ENCODE measurements at regions not wholly inside any gene's neighbourhood (a gene's known extent, or its start where the extent isn't known, plus 50 kb on each side); places are given as distances from the start of the nearest gene placed in this dataset.

GRCh38 chr10:8575620-8576019 is 521.1 kb downstream of the GATA3 start:
- no peak for DNase-seq (ENCODE audit: low read depth in 2 of 2)
- no peak for TF ChIP-seq CTCF (IDR thresholded peaks at IDR 0.05; ENCODE audit: low read depth, low read length)
- H3K4me3 ChIP-seq (replicated peaks in 1 of 2; ENCODE audit: low read depth in 2 of 2, low read length in 2 of 2) = no peak overlapping the region

GRCh38 chr10:8576281-8576680 is 521.8 kb downstream of the GATA3 start:
- no peak for TF ChIP-seq CTCF (IDR thresholded peaks at IDR 0.05; ENCODE audit: low read depth, low read length)
- no peak overlapping the region for H3K4me3 ChIP-seq (replicated peaks in 1 of 2; ENCODE audit: low read depth in 2 of 2, low read length in 2 of 2)
- no peak for DNase-seq (ENCODE audit: low read depth in 2 of 2)

GRCh38 chr10:8576911-8577310 is 522.4 kb downstream of the GATA3 start:
- TF ChIP-seq CTCF (IDR thresholded peaks at IDR 0.05; ENCODE audit: low read depth, low read length) = no peak
- H3K4me3 ChIP-seq (replicated peaks in 1 of 2; ENCODE audit: low read depth in 2 of 2, low read length in 2 of 2) = no peak overlapping the region
- no peak for DNase-seq (ENCODE audit: low read depth in 2 of 2)

GRCh38 chr10:8577686-8578085 is 523.2 kb downstream of the GATA3 start:
- TF ChIP-seq CTCF (IDR thresholded peaks at IDR 0.05; ENCODE audit: low read depth, low read length) = no peak
- no peak for DNase-seq (ENCODE audit: low read depth in 2 of 2)
- H3K4me3 ChIP-seq (replicated peaks in 1 of 2; ENCODE audit: low read depth in 2 of 2, low read length in 2 of 2) = no peak overlapping the region

GRCh38 chr10:8581521-8582225 is 527.2 kb downstream of the GATA3 start:
- no peak overlapping the region for H3K4me3 ChIP-seq (replicated peaks in 1 of 2; ENCODE audit: low read depth in 2 of 2, low read length in 2 of 2)
- DNase-seq (ENCODE audit: low read depth in 2 of 2) = no peak
- TF ChIP-seq CTCF (IDR thresholded peaks at IDR 0.05; ENCODE audit: low read depth, low read length) = no peak

- DNase-seq (ENCODE audit: low read depth in 2 of 2) = no peak
- TF ChIP-seq CTCF (IDR thresholded peaks at IDR 0.05; ENCODE audit: low read depth, low read length) = no peak
- H3K4me3 ChIP-seq (replicated peaks in 1 of 2; ENCODE audit: low read depth in 2 of 2, low read length in 2 of 2) = no peak overlapping the region
Observed at GRCh38 chr10:8583096-8583495, 528.6 kb downstream of the GATA3 start.

GRCh38 chr10:8584666-8585065 is 530.2 kb downstream of the GATA3 start:
- no peak for DNase-seq (ENCODE audit: low read depth in 2 of 2)
- no peak overlapping the region for H3K4me3 ChIP-seq (replicated peaks in 1 of 2; ENCODE audit: low read depth in 2 of 2, low read length in 2 of 2)
- no peak for TF ChIP-seq CTCF (IDR thresholded peaks at IDR 0.05; ENCODE audit: low read depth, low read length)
